ENCODE measurements at regions not wholly inside any gene's neighbourhood (a gene's known extent, or its start where the extent isn't known, plus 50 kb on each side); places are given as distances from the start of the nearest gene placed in this dataset.

- no peak for TF ChIP-seq CTCF (IDR thresholded peaks at IDR 0.05)
- TF ChIP-seq POLR2A (IDR thresholded peaks at IDR 0.05): no peak
These were observed 332.0 kb upstream of the ZNF32 start for GRCh38 chr10:43980715-43981114.
